Smooth muscle cell (in vitro differentiated cells): ENCODE measurements at regions not wholly inside any gene's neighbourhood (a gene's known extent, or its start where the extent isn't known, plus 50 kb on each side); places are given as distances from the start of the nearest gene placed in this dataset.

Experiments
- DNase-seq: peaks from one replicate; lab custom pipeline; 2025; ENCODE audit not compliant: unreplicated experiment; lab: John Stamatoyannopoulos, UW
- H2AFZ ChIP-seq: fragments of 200-600 bp; sonication (generic); 2 replicates; pipeline ENCODE4 v1.6.0; 2016; ENCODE audit warnings: antibody characterized with exemption, low read depth, mild to moderate bottlenecking
- H3F3A ChIP-seq: fragments of 200-600 bp; sonication (generic); 2 replicates; pipeline ENCODE4 v1.6.0; 2017; ENCODE audit warnings: antibody characterized with exemption, low read depth
- H3K27ac ChIP-seq: fragments of 200-600 bp; sonication (generic); 2 replicates; pipeline ENCODE4 v1.5.1; 2016; ENCODE audit warnings: low read depth, mild to moderate bottlenecking
- H3K27me3 ChIP-seq: fragments of 200-600 bp; sonication (generic); 2 replicates; pipeline ENCODE4 v1.6.1; 2016; ENCODE audit warnings: low read depth, mild to moderate bottlenecking
- H3K36me3 ChIP-seq: fragments of 200-600 bp; sonication (generic); 2 replicates; pipeline ENCODE4 v1.5.1; 2016; ENCODE audit warnings: low read depth
- H3K4me1 ChIP-seq: fragments of 200-600 bp; sonication (generic); 2 replicates; pipeline ENCODE4 v1.5.1; 2016; ENCODE audit warnings: low read depth
- H3K4me2 ChIP-seq: fragments of 200-600 bp; sonication (generic); 2 replicates; pipeline ENCODE4 v1.6.0; 2016; ENCODE audit warnings: mild to moderate bottlenecking
- H3K4me3 ChIP-seq: fragments of 200-600 bp; sonication (generic); 2 replicates; pipeline ENCODE4 v1.5.1; 2016; ENCODE audit warnings: mild to moderate bottlenecking
- H3K79me2 ChIP-seq: fragments of 200-600 bp; sonication (generic); 2 replicates; pipeline ENCODE4 v1.6.0; 2016; ENCODE audit warnings: low read depth, mild to moderate bottlenecking
- H3K9ac ChIP-seq: fragments of 200-600 bp; sonication (generic); 2 replicates; pipeline ENCODE4 v1.6.0; 2016; ENCODE audit warnings: low read depth
- H3K9me3 ChIP-seq: fragments of 200-600 bp; sonication (generic); replicated peaks from 2 replicates; pipeline ENCODE4 v1.5.1; 2016; ENCODE audit warnings: low read depth
- H4K20me1 ChIP-seq: fragments of 200-600 bp; sonication (generic); 2 replicates; pipeline ENCODE4 v1.6.0; 2016; ENCODE audit warnings: low read depth
- WGBS: methylation state at CpG from one replicate; pipeline ENCODE4 v1.1.7; 2016; ENCODE audit warnings: low lambda C conversion rate; 5-methylcytosine and 5-hydroxymethylcytosine counted together
- TF ChIP-seq, protein P1 (sequence below): fragments of 200-600 bp; sonication (generic); IDR thresholded peaks from 2 replicates; pipeline ENCODE4 v1.5.1; 2017; ENCODE audit warnings: borderline replicate concordance, mild to moderate bottlenecking, antibody characterized with exemption; ENCODE audit not compliant: insufficient read depth, poor library complexity, severe bottlenecking

DNA sequence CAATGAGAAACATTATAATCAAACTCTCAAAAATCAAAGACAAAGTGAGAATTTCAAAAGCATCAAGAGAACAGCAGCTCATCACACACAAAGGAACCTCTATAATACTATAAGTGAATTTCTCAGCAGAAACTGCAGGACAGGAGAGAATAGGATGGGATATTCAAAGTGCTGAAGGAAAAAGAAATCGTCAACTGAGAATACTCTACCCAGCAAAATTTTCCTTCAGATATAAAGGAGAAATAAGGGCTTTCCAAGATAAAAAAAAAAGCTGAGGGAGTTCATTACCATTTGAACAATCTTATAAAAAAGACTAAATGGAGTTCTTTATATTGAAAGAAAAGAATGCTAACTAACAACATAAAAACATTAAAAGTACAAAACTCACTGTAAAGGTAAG, 481.1 kb downstream of the TLE4 start:
- no peak for DNase-seq
- Histone ChIP-seq H3K9ac (no peak overlapping the region), H2AFZ (no peak overlapping the region), H3K79me2 (no peaks in the 10 kb centered on the region), H4K20me1 (no peaks in the 10 kb centered on the region), H3F3A (no peaks in the 10 kb centered on the region), H3K4me1 (peaks cover 7% of the 10 kb centered on the region), H3K36me3 (peaks cover 4% of the 10 kb centered on the region), H3K27me3 (no peaks in the 10 kb centered on the region), H3K4me2 (no peak overlapping the region), H3K27ac (no peak overlapping the region), H3K9me3 (peaks cover 12% of the 10 kb centered on the region), H3K4me3 (no peak overlapping the region)
- WGBS, result 93% methylated on average over 1 of the region's 1 CpG
- TF ChIP-seq, protein P1, sequence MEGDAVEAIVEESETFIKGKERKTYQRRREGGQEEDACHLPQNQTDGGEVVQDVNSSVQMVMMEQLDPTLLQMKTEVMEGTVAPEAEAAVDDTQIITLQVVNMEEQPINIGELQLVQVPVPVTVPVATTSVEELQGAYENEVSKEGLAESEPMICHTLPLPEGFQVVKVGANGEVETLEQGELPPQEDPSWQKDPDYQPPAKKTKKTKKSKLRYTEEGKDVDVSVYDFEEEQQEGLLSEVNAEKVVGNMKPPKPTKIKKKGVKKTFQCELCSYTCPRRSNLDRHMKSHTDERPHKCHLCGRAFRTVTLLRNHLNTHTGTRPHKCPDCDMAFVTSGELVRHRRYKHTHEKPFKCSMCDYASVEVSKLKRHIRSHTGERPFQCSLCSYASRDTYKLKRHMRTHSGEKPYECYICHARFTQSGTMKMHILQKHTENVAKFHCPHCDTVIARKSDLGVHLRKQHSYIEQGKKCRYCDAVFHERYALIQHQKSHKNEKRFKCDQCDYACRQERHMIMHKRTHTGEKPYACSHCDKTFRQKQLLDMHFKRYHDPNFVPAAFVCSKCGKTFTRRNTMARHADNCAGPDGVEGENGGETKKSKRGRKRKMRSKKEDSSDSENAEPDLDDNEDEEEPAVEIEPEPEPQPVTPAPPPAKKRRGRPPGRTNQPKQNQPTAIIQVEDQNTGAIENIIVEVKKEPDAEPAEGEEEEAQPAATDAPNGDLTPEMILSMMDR, result no peak

GRCh38 chr9:80049096-80049782, 477.5 kb downstream of the TLE4 start:
- H3K27me3 ChIP-seq, result no peaks in the 10 kb centered on the region
- H3K4me2 ChIP-seq, result no peak overlapping the region
- WGBS, result 83% methylated on average over 2 of the region's 2 CpGs
- H3K27ac ChIP-seq, result no peak overlapping the region
- no peaks in the 10 kb centered on the region for H3F3A ChIP-seq
- no peaks in the 10 kb centered on the region for H3K79me2 ChIP-seq
- H3K36me3 ChIP-seq, result peaks cover 4% of the 10 kb centered on the region
- DNase-seq, result no peak
- H3K9me3 ChIP-seq, result peaks cover 12% of the 10 kb centered on the region
- no peak overlapping the region for H2AFZ ChIP-seq
- no peak overlapping the region for H3K9ac ChIP-seq
- no peak overlapping the region for H3K4me3 ChIP-seq
- no peaks in the 10 kb centered on the region for H4K20me1 ChIP-seq
- peaks cover 7% of the 10 kb centered on the region for H3K4me1 ChIP-seq
- TF ChIP-seq, protein P1, result no peak

GRCh38 chr9:80046481-80046880, 474.7 kb downstream of the TLE4 start:
- Histone ChIP-seq H2AFZ (no peak overlapping the region), H3K4me3 (no peak overlapping the region), H3K4me2 (no peak overlapping the region), H3K27me3 (no peaks in the 10 kb centered on the region), H3K4me1 (peaks cover 7% of the 10 kb centered on the region), H4K20me1 (no peaks in the 10 kb centered on the region), H3K27ac (no peak overlapping the region), H3F3A (no peaks in the 10 kb centered on the region), H3K9me3 (no peaks in the 10 kb centered on the region), H3K36me3 (no peaks in the 10 kb centered on the region), H3K79me2 (no peaks in the 10 kb centered on the region), H3K9ac (no peak overlapping the region)
- TF ChIP-seq, protein P1, result no peak
- no peak for DNase-seq
- WGBS, result 91% methylated on average over 2 of the region's 2 CpGs

GRCh38 chr9:80041821-80042220, 470.1 kb downstream of the TLE4 start:
- H2AFZ ChIP-seq, result no peak overlapping the region
- H3K27me3 ChIP-seq, result no peaks in the 10 kb centered on the region
- no peaks in the 10 kb centered on the region for H3F3A ChIP-seq
- no peak for DNase-seq
- H3K36me3 ChIP-seq, result no peaks in the 10 kb centered on the region
- H3K9ac ChIP-seq, result no peak overlapping the region
- TF ChIP-seq, protein P1, result no peak
- WGBS, result 85% methylated on average over 4 of the region's 4 CpGs
- H3K9me3 ChIP-seq, result no peaks in the 10 kb centered on the region
- no peaks in the 10 kb centered on the region for H3K79me2 ChIP-seq
- no peaks in the 10 kb centered on the region for H3K4me1 ChIP-seq
- H4K20me1 ChIP-seq, result no peaks in the 10 kb centered on the region
- no peak overlapping the region for H3K4me2 ChIP-seq
- no peak overlapping the region for H3K27ac ChIP-seq
- no peak overlapping the region for H3K4me3 ChIP-seq
